GM18519 (cell line): ENCODE measurements at regions not wholly inside any gene's neighbourhood (a gene's known extent, or its start where the extent isn't known, plus 50 kb on each side); places are given as distances from the start of the nearest gene placed in this dataset.

Source experiments
- ATAC-seq: cut with Tn5 transposase; IDR thresholded peaks from one replicate; pipeline ENCODE4 v1.9.1; 2021; ENCODE audit warnings: mild to moderate bottlenecking, moderate library complexity; ENCODE audit not compliant: unreplicated experiment, low FRiP score

- ATAC-seq = no peak
Observed at GRCh38 chr21:19553919-19554615, 1150.5 kb upstream of the TMPRSS15 start.

GRCh38 chr21:19557046-19557445 is 1153.5 kb upstream of the TMPRSS15 start:
- no peak for ATAC-seq

DNA sequence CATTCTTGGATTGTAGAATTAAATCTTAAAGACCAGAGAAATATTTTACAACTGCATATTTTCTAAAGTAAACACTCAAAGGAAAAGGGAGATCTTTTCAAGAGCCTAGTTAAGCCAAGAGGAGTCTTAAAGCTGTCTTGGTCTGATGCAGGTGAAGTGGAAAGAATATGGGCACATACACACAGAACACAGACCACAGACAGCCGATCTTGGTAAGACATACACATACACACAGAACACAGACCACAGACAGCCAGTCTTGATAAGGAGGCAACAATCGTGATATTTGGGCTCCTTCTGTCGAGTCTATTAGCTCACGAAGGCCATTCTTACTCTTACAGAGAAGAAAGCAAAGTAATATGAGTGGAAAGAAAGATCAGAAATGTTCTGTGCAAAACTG is 1153.9 kb upstream of the TMPRSS15 start:
- ATAC-seq = no peak

- no peak for ATAC-seq
Observed at GRCh38 chr21:19565587-19565986, 1162.0 kb upstream of the TMPRSS15 start.

- ATAC-seq = no peak
Observed at GRCh38 chr21:19566975-19567374, 1163.4 kb upstream of the TMPRSS15 start.

GRCh38 chr21:19577381-19577780 is 1173.8 kb upstream of the TMPRSS15 start:
- no peak for ATAC-seq

DNA sequence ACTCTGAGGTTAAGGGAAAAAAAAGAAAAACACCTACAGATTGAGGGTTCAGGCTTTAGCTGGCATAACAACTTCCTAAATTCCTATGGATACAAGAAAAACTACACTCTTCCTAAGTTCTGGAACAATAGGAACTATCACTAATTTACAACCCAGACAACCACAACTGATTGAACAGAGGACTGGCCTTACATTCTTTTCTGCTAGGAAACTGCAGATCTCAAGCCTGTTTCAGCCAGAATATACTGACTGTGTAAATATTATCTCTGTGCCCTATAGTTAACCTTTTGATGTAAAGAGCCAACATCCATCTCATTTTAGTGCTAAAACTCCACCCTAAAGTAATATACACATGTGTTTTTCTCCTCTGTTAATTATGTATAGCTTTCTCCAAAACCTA is 1186.5 kb upstream of the TMPRSS15 start:
- no peak for ATAC-seq

GRCh38 chr21:19603011-19603593 is 1199.5 kb upstream of the TMPRSS15 start:
- no peak for ATAC-seq

DNA sequence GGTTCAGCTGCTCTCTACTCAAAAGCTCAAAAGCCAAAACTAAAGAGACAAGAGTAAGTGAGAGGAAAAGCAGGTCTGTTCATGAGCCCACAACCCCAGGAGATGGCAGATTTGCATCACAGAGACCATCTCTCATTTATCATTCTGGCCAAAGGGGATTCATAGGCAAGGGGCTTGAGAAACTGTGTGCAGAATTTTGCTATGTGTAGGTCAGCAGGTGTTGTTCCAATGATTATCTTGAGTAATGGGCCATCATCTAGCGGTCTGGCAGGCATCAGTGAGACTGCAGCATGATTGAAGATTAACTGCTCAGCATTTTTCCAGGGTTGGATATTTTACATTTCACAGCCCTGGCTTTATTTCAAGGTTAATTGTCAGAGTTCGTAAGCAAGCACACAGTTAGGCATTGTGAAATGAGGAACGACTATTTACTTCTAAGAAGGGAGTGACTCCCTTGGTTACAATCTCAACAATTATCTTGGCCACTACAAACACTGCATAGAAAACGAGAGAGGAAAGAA is 1204.6 kb upstream of the TMPRSS15 start:
- no peak for ATAC-seq

DNA sequence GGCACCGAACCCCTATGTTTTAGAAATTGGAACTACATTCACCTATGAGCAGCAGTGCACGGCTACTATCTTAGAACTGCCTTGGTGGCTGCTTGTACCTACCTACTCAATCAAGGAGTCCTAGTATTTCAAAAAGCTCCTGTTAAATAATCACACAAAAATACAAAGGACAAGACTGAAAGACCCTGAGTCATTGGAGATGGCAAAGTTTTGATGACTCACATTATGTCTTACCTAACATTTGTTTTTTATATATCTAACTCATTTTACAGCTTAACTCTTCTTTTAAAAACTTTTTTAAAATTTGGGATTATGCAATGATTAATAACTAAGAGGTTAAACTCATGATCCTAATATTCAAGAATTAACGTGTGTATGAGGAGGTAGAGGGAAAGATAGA is 1206.0 kb upstream of the TMPRSS15 start:
- no peak for ATAC-seq

DNA sequence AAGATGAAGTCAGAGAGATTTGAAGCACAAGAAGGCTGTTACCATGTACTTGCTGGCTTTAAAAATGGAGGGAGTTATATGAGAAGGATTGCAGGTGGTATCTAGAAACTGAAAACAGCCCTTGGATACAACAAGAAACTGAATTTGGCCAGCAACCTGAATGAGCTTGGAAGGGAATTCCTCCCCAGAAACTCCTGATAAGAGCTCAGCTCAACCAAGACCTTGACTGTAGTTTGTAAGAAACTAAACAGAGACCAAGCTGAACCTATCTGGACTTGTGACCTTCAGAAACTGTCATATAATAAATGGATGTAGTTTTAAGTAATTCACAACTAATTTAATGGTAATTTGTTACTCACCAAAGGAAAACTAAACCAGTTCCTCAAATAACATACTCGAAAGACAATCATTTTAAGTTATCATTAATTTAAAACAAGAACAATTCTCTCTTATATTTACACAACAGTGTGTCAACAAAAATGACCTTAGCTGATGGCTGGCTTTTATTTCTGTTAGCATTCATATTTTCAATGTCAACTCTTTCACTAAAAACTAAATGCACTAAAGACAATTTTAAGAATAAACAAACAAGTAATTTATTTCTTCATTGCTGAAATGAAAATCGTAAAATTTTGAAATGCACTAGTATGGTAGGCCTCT is 1218.4 kb upstream of the TMPRSS15 start:
- no peak for ATAC-seq

DNA sequence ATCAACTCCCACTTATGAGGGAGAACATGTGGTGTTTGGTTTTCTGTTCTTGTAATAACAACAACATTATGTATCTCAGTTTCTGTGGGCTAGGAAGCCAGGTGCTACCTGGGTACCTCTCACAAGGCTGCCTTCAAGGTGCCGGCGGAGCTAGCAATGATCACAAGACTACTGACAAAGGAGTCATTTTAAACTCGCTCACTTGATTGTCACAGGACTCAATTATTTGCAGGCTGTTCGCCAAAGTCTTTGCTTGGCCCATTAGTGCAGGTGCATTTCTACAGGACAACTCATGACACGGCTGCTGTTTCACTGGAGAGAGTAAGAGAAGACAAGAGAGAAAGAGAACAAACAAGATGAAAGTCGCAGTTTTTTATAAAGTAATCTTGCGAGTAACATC is 1237.4 kb upstream of the TMPRSS15 start:
- no peak for ATAC-seq

DNA sequence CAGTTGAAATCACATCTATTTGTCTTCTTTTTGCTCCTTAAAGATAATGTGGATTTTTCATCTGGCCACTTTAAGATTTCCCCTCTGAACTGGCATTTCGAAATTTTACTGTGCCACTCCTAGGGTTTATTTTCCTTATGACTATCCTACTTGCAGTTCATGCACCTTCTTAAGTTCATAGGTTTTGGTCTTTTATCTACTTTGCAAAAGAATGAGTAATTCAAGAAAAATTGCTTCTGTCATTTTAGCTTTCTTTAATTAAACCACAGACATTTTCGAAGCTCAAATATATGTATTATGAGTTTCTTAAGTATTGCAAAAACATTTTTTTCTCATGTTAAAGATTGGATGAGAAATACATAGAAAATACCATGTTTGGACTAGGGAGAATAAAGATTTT is 1244.8 kb upstream of the TMPRSS15 start:
- ATAC-seq = no peak

- ATAC-seq = no peak
Observed at GRCh38 chr21:19683492-19683891, 1279.9 kb upstream of the TMPRSS15 start.

DNA sequence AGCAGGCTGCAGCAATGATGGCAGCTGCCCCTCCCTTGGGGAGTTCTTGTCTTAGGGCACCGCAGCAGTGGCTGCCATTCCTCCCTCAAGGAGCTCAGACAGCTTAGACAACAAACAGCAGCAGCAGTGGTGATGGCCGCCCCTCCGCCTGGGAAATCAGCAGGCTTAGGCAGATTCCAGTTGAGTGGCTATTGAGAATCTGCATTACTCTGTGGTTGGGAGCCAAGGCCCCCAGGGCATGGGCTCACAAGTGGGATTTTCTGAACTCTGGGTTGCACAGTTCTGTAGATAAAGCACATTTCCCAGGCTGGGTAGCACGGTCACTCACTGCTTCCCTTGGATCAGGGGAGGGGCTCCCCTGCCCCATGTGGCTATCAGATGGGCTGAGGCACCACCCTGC is 1280.7 kb upstream of the TMPRSS15 start:
- ATAC-seq = no peak

GRCh38 chr21:19692231-19692630 is 1288.6 kb upstream of the TMPRSS15 start:
- ATAC-seq = no peak

DNA sequence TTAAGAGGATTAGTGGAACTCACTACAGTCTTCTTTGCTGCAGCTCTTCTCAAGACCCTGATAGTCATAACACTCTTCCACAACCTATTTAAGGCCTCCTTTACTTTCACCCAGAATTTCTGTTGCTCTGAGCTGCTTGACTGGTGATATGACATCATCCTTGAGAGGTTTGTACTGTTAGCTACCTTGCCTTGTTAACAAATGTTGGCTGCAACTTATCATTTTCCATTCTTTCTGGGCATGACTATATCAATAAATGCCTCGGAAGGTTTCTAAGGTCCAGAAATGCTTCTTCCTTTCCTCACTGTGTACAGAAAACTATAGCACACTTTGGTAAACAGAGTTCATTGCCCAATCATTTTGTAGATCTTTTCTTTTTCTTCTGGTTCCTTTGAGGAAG is 1292.2 kb upstream of the TMPRSS15 start:
- no peak for ATAC-seq

DNA sequence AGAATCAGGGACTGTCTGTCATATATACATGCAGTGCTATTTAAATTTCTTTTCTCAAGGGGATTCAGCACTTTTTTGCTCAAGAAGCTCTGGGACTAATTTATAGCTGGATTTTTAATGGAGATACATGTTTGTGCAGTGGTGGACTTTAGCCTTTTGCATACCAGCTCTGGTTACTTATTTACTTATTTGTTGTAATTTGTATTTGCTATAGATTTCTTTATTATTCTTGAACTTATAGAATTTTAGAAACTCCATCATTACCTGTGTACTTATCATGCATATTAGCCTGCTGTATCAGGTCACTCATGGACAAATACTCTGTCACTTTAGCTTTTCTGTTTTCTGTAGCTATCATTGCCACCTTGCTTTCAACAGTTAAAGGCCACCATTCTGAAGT is 1296.9 kb upstream of the TMPRSS15 start:
- ATAC-seq = no peak

DNA sequence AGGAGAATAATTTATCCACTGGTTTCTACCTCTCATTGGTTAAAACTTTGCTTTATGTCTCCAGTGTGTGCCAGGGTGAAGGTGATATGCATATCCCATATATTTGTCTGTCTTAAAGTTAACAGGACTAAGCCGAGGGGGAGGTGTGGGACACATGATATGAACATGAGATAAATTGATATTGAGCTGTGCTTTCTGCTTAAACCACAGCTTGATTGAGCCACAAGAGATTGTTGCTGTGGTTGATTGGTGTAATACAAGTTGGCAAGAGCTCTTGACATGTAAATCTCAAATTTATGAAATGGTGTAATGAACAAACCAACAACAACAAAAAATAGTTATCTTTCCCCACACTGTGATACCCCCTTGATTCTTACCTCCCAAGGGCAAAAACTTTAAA is 1295.5 kb upstream of the NCAM2 start:
- no peak for ATAC-seq

GRCh38 chr21:19704832-19705231 is 1293.4 kb upstream of the NCAM2 start:
- ATAC-seq = no peak

DNA sequence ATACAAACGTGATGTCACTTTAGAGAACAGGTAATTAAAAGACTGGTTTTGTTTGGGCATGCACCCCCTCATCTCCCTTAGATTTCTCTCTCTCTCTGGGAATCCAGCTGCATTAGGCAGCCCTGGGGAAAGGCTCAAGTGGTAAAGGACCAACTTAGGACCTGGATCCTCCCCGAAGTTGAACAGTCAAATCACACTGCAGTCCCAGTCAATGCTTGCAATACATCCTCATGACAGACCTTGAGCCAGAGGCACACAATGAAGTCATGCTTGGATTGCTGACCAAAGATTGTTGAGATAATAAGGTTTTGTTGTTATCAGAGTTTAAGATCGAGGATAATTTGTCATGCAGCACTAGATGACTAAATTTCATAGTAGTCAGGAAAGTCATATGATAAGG is 1285.8 kb upstream of the NCAM2 start:
- ATAC-seq = no peak

DNA sequence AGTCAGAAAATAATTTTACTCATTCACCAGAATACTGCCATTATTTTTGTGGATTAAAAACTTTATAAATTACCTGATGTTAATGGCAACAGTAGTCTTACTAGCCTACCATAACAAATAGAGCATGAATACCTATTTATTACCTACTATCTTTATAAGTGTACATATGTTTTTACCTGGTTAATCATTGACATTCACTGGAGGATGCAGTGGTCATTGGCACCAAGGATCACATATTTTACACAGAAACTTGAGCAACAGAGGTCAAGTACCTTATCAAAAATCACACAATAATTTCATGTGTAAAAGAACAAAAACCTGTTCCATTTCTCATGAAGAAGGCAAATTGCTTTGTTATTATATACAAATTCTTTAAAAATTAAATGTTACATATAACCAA is 1284.9 kb upstream of the NCAM2 start:
- no peak for ATAC-seq
